ENCODE measurements at regions not wholly inside any gene's neighbourhood (a gene's known extent, or its start where the extent isn't known, plus 50 kb on each side); places are given as distances from the start of the nearest gene placed in this dataset.

DNA sequence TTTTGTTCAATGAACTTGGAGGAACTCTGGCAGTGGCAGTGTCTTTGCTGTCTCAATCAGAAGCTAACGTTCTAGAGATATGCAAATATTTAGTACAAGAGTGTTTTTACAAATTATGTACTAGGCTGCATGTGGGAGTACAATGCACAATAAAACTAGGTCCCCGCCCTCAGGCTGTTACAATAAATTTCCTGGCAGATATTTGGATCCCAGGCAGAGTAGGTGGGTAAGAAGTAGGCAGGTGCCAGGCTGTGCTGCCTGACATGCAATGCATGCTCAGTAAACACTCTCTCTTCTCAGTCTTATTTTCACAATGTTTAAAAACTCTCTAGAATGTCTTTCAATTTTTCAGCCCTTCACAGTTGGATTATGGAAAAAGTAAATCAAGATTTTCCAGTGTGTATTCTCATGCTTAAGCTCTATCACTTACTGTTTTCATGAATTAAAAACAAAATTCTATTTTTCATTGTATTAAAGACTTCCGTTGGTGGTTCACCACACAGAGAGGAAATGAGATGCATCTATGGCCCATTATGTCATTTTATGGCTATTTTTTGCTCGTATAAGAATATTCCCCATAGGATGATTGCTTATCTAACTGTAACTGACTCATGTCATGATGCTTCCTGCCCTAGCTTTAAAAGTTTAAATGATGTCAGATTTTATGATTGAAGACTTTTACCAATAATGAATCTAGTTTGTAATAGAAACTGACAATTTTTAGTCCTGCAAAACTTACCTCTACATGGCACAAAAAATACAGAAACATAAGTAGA, 346.1 kb downstream of the RND3 start:
- DNase-seq (ENCODE audit: low spot score), result no peak
- no peak overlapping the region for H3K27ac Mint-ChIP-seq
- H3K36me3 Mint-ChIP-seq (ENCODE audit: low read depth), result no peaks in the 10 kb centered on the region
- H3K4me1 Mint-ChIP-seq (ENCODE audit: low read depth), result peaks cover 1% of the 10 kb centered on the region
- H3K4me3 Mint-ChIP-seq, result no peak overlapping the region
- no peaks in the 10 kb centered on the region for H3K27me3 Mint-ChIP-seq (ENCODE audit: low read depth)
- H3K9me3 Mint-ChIP-seq, result peaks cover 16% of the 10 kb centered on the region

DNA sequence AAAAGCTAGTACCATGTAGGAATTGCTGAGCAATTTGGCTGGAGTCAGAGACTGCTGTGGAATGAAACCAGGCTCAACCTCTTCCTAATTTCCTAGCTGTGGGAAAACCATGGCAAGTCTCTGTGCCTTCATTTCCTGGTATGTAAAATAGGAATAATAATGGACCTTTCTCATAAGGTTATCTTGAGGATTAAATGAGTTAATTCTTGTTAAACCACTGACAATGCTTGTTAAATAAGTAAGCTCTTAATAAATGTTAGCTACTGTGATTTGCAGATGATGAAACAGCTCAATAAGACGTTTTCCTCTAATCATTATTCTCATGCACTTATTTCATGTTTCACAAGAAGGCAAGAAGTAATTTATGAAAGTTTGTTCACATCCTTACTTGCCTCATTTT, 346.7 kb downstream of the RND3 start:
- H3K9me3 Mint-ChIP-seq, result peaks cover 11% of the 10 kb centered on the region
- H3K4me3 Mint-ChIP-seq, result no peak overlapping the region

DNA sequence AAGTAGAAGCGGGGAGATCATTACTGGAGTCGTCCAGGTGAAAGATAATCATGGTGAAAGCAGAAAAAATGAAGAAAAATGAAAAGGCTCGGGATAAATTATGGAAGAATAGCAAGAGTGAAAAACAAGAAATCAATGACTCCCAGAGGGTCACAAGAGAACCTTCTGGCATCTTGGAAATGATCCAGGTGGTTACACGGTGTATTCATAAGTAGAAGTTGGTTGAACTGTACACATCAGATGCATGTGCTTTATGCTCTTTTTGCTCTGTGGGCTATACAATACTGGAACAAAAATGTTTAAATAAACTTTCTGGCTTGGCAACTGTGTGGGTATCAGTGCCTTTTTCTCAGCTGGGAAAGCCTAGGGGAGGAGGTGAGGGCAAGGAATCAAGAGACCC, 348.9 kb downstream of the RND3 start:
- no peaks in the 10 kb centered on the region for H3K27me3 Mint-ChIP-seq (ENCODE audit: low read depth)
- peaks cover 1% of the 10 kb centered on the region for H3K4me1 Mint-ChIP-seq (ENCODE audit: low read depth)
- no peak for DNase-seq (ENCODE audit: low spot score)
- H3K4me3 Mint-ChIP-seq, result no peak overlapping the region
- no peak overlapping the region for H3K27ac Mint-ChIP-seq
- H3K9me3 Mint-ChIP-seq, result peaks cover 5% of the 10 kb centered on the region
- H3K36me3 Mint-ChIP-seq (ENCODE audit: low read depth), result no peaks in the 10 kb centered on the region

More for the DNA sequence above, 346.7 kb downstream of the RND3 start:
- DNase-seq (ENCODE audit: low spot score), result no peak
- Mint-ChIP-seq H3K36me3 (ENCODE audit: low read depth) (no peaks in the 10 kb centered on the region), H3K27ac (no peak overlapping the region), H3K27me3 (ENCODE audit: low read depth) (no peaks in the 10 kb centered on the region), H3K4me1 (ENCODE audit: low read depth) (peaks cover 1% of the 10 kb centered on the region)

GRCh38 chr2:150137338-150138069, 350.0 kb downstream of the RND3 start:
- H3K4me3 Mint-ChIP-seq, result no peak overlapping the region
- DNase-seq (ENCODE audit: low spot score), result no peak
- no peak overlapping the region for H3K27ac Mint-ChIP-seq
- peaks cover 1% of the 10 kb centered on the region for H3K4me1 Mint-ChIP-seq (ENCODE audit: low read depth)
- H3K36me3 Mint-ChIP-seq (ENCODE audit: low read depth), result no peaks in the 10 kb centered on the region
- H3K9me3 Mint-ChIP-seq, result peaks cover 5% of the 10 kb centered on the region
- H3K27me3 Mint-ChIP-seq (ENCODE audit: low read depth), result no peaks in the 10 kb centered on the region

DNA sequence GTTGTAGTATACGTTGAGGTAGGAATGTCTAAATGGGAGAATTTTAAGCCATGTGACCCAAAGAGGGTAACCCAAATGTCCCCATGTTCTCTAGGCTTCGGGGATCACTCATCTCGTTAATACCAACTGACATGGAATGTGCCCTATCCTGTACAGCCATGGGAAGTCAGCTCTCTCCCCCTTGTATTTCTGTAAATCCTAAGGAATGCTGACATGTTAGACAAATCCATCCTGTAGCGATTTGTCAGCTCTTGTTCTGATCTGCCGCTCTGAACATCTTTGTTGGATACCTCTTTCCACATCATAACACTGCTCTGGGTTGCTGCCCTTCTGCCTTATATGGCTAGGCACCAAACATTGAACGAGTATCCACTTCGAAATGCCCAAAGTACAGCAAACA, 350.6 kb downstream of the RND3 start:
- H3K27ac Mint-ChIP-seq, result no peak overlapping the region
- H3K4me1 Mint-ChIP-seq (ENCODE audit: low read depth), result peaks cover 1% of the 10 kb centered on the region
- peaks cover 5% of the 10 kb centered on the region for H3K9me3 Mint-ChIP-seq
- DNase-seq (ENCODE audit: low spot score), result no peak
- no peak overlapping the region for H3K4me3 Mint-ChIP-seq
- H3K36me3 Mint-ChIP-seq (ENCODE audit: low read depth), result no peaks in the 10 kb centered on the region
- no peaks in the 10 kb centered on the region for H3K27me3 Mint-ChIP-seq (ENCODE audit: low read depth)

DNA sequence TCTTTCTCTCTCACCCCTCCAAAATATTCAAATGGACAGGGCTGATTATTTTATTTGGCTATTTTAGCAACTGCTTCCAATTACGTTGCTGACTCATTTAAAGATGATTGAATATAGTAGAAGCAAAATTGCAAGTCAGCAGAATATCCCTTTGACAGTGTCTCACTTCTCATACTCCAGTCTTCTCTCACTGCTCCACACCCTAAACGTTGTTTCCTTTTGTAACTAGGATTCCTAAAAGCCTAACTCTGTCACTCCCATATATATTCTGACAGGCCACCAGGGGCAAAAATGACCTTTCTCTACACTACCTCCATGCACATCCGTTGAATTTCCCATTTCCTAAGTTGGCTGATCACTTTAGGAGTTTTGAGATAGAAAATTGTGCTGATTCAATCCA, 351.1 kb downstream of the RND3 start:
- no peak for DNase-seq (ENCODE audit: low spot score)
- Mint-ChIP-seq H3K4me3 (no peak overlapping the region), H3K27me3 (ENCODE audit: low read depth) (no peaks in the 10 kb centered on the region), H3K9me3 (peaks cover 5% of the 10 kb centered on the region), H3K27ac (no peak overlapping the region), H3K36me3 (ENCODE audit: low read depth) (no peaks in the 10 kb centered on the region), H3K4me1 (ENCODE audit: low read depth) (no peaks in the 10 kb centered on the region)

DNA sequence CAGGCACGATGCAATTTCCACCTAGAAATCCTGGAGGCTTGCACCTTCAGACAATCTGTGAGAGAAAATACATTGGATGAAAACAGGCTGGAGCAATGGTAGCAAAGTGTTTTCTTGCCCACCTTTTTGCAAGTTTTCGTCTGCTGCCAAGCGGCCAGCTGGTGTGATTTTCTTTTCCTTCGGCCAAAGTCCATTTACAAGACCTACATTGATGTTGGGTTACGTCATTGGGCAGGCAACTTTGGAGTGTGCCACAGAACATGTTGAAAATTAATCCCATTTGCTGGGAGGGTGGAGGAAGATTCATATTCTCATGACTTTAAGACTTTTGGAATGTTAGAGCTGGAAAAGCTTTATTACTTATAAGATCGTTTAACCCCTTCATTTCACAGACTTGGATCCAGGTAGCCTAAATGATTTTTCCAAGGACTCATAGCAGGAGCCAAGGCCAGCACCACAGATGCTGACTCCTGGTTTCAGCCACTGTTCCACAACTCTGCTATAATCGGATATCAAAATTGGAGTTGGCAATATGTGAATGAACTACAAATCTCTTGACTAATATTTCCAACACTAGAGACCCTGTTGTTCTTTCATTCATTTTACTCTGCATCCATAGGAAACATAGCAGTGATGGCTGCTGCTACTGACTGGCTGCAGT, 352.1 kb downstream of the RND3 start:
- Mint-ChIP-seq H3K36me3 (ENCODE audit: low read depth) (no peaks in the 10 kb centered on the region), H3K4me1 (ENCODE audit: low read depth) (no peaks in the 10 kb centered on the region), H3K27ac (no peak overlapping the region), H3K27me3 (ENCODE audit: low read depth) (no peaks in the 10 kb centered on the region), H3K9me3 (peaks cover 5% of the 10 kb centered on the region), H3K4me3 (no peak overlapping the region)
- no peak for DNase-seq (ENCODE audit: low spot score)

DNA sequence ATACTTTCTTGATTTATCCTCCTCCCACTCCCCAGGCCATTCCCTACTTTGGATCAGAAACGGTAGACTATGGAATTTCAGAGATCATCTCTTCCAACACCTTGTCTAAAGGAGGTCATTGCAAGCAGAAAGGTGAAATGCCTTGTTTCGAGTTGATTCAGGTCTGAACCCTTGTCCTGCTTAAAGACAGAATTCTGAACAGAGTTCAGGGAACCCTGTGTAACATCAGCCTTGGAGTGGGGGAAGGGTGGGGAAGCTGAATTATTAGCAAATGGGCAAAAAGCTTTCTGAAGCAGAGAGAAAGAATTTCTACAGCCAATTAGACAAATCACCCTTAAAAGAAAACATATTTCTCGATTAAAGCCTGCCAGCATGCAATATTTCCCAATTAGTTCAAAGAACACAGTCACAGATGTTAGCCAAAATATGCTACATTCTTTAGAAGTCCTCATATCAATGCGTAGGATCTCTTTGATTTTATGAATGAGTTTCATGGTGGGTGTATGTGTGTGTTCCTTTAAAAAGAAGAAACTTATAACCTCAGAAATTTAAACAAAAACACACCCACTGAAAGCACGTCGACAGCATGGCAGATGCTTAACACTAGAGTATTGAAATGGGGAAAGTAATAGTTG, 353.1 kb downstream of the RND3 start:
- H3K4me3 Mint-ChIP-seq, result no peak overlapping the region
- H3K36me3 Mint-ChIP-seq (ENCODE audit: low read depth), result no peaks in the 10 kb centered on the region
- no peaks in the 10 kb centered on the region for H3K4me1 Mint-ChIP-seq (ENCODE audit: low read depth)
- H3K9me3 Mint-ChIP-seq, result peaks cover 5% of the 10 kb centered on the region
- DNase-seq (ENCODE audit: low spot score), result no peak
- H3K27ac Mint-ChIP-seq, result no peak overlapping the region
- no peaks in the 10 kb centered on the region for H3K27me3 Mint-ChIP-seq (ENCODE audit: low read depth)

DNA sequence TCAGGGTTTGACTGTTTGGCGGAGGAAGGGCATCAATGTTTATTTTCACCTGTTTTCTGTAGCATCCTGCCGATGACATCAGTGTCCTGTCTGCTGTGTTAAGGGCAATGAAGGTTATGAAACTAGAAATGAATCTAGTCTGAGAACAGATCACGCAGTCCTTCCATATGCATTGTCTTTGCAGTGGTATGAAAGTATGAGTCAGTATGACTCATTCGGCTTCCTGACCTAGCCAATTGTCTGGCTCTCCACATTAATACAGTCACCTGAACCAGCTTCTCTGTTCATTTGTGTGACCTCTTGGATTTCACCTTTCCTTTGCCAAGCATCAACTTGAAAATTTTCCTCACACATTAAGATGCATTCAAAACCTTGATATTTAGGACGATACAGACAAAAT, 353.8 kb downstream of the RND3 start:
- DNase-seq (ENCODE audit: low spot score), result peak; percentile 4
- Mint-ChIP-seq H3K9me3 (peaks cover 5% of the 10 kb centered on the region), H3K4me3 (no peak overlapping the region), H3K4me1 (ENCODE audit: low read depth) (no peaks in the 10 kb centered on the region), H3K27me3 (ENCODE audit: low read depth) (no peaks in the 10 kb centered on the region), H3K27ac (no peak overlapping the region), H3K36me3 (ENCODE audit: low read depth) (no peaks in the 10 kb centered on the region)

DNA sequence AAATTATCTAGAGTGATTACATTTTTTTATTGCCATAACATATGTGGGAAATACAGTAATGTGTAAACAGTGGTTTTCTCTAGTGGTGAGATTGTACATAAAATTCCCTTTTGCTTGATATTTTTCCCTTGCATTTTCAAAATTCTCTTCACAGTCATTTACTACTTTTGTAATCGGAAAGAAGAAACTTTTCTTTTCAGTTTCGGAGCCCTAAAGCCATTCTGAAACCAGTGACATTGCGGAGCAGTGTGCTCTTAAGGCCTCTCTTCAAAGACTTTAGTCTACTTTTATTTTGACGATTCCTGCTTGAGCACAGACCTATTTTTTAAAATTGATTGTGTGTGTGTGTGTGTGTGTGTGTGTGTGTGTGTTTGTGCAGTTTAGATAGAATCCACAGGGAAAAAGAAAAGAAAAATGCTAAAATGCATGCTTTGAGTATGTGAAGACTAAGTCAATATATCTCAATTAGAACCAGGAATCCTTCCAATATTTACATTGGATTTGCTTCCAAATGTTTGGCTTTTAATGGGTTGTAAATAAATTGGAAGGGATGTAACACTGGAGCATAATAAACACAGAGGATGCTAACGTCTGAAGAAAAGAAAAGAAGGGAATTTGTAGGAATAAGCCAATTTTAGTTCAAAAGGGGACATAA, 357.4 kb downstream of the RND3 start:
- Mint-ChIP-seq H3K36me3 (ENCODE audit: low read depth) (no peaks in the 10 kb centered on the region), H3K4me3 (no peak overlapping the region), H3K27ac (no peak overlapping the region), H3K4me1 (ENCODE audit: low read depth) (no peaks in the 10 kb centered on the region), H3K27me3 (ENCODE audit: low read depth) (no peaks in the 10 kb centered on the region), H3K9me3 (no peaks in the 10 kb centered on the region)
- no peak for DNase-seq (ENCODE audit: low spot score)

DNA sequence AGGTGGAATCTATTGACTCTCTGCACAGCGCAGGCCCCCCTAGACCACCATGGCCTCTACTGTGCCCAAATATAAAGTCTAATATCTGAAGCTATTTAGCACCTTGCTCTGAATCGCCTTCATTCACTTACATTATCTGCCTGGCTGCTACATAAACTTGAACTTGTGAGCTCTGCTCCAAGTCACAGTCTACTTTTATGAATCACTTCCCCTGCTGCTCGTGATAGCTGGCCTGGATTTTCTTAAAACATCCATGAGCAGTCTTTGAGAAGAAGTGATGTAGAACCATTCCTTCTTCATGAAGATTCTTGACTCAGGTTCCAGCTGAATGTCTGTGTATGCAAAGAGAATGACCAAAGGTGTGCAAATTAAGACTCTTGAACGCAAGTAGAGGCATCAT, 359.5 kb downstream of the RND3 start:
- no peak overlapping the region for H3K27ac Mint-ChIP-seq
- no peak overlapping the region for H3K4me3 Mint-ChIP-seq
- no peaks in the 10 kb centered on the region for H3K4me1 Mint-ChIP-seq (ENCODE audit: low read depth)
- H3K36me3 Mint-ChIP-seq (ENCODE audit: low read depth), result no peaks in the 10 kb centered on the region
- no peaks in the 10 kb centered on the region for H3K27me3 Mint-ChIP-seq (ENCODE audit: low read depth)
- H3K9me3 Mint-ChIP-seq, result no peaks in the 10 kb centered on the region
- DNase-seq (ENCODE audit: low spot score), result no peak

- no peaks in the 10 kb centered on the region for H3K4me1 Mint-ChIP-seq (ENCODE audit: low read depth)
- no peaks in the 10 kb centered on the region for H3K36me3 Mint-ChIP-seq (ENCODE audit: low read depth)
- H3K9me3 Mint-ChIP-seq, result no peaks in the 10 kb centered on the region
- H3K27me3 Mint-ChIP-seq (ENCODE audit: low read depth), result no peaks in the 10 kb centered on the region
- no peak for DNase-seq (ENCODE audit: low spot score)
- H3K27ac Mint-ChIP-seq, result no peak overlapping the region
- no peak overlapping the region for H3K4me3 Mint-ChIP-seq
These were observed 360.0 kb downstream of the RND3 start for GRCh38 chr2:150127346-150127990.

GRCh38 chr2:150126839-150127238, 360.6 kb downstream of the RND3 start:
- H3K4me3 Mint-ChIP-seq, result no peak overlapping the region
- H3K27me3 Mint-ChIP-seq (ENCODE audit: low read depth), result no peaks in the 10 kb centered on the region
- no peaks in the 10 kb centered on the region for H3K9me3 Mint-ChIP-seq
- no peaks in the 10 kb centered on the region for H3K4me1 Mint-ChIP-seq (ENCODE audit: low read depth)
- no peaks in the 10 kb centered on the region for H3K36me3 Mint-ChIP-seq (ENCODE audit: low read depth)
- no peak for DNase-seq (ENCODE audit: low spot score)
- no peak overlapping the region for H3K27ac Mint-ChIP-seq
